ENCODE measurements at regions not wholly inside any gene's neighbourhood (a gene's known extent, or its start where the extent isn't known, plus 50 kb on each side); places are given as distances from the start of the nearest gene placed in this dataset.

DNA sequence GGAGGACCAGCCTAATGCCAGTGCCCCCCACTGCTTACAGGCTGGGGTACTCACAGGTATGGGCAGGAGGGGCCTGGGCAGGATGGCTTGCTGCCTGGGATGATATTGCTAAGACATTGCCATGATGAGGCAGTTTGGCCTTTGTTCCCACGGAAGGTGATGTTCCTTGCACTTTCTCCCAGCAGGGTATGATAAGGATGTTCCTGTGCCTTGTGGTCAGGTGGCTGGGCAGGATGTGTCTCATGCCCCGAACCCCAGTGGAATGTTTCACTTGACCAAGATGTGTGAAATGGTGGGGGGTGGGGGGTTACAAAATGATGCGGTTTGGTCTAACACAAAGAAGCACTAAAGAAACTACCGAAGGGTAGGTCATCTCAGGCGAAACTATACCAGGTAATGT is 337.8 kb upstream of the ZFHX3 start:
- DNase-seq: no peak

DNA sequence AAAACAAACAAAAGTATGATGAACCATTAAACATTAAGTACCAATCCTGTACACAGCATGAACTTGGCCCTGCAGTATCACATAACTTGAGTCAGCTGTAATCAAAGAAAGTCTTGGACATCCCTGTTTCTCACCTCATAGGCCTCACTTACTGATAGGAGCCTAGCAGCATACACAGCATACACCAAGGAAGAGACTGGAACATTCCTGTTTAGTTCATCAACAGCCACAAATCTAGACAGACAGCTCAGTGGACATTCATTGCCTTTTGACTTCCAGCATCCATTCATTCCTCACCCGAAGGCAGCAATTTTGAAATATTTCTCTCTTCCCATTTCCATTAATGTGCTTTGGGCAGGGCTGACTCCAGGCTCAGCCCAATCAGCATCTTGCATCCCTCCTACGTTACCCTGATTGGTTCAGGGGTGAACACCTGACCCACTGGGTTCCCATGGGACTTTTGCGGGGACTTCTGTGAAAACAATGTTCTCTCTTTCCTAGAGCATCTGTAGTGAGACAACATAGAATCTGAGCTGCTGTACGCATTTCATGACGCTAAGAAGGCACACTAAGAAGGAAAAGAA is 336.7 kb upstream of the ZFHX3 start:
- no peak for DNase-seq

DNA sequence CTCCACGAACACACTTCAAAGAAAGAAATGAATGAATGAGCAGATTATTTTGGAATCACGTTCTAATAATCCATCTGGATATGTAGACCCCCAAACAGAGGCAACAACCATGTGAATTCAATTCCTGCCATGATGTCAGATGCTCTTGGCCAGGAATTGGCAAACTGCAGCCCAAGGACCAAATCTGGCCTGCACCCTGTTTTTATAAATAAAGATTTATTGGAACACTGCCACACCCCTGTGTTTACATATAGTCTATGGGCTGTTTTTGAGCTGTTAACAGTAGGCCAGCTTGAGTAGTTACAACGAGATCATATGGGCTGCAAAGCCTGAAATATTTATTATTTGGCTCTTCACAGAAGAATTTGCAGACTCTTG is 336.0 kb upstream of the ZFHX3 start:
- DNase-seq: no peak

DNA sequence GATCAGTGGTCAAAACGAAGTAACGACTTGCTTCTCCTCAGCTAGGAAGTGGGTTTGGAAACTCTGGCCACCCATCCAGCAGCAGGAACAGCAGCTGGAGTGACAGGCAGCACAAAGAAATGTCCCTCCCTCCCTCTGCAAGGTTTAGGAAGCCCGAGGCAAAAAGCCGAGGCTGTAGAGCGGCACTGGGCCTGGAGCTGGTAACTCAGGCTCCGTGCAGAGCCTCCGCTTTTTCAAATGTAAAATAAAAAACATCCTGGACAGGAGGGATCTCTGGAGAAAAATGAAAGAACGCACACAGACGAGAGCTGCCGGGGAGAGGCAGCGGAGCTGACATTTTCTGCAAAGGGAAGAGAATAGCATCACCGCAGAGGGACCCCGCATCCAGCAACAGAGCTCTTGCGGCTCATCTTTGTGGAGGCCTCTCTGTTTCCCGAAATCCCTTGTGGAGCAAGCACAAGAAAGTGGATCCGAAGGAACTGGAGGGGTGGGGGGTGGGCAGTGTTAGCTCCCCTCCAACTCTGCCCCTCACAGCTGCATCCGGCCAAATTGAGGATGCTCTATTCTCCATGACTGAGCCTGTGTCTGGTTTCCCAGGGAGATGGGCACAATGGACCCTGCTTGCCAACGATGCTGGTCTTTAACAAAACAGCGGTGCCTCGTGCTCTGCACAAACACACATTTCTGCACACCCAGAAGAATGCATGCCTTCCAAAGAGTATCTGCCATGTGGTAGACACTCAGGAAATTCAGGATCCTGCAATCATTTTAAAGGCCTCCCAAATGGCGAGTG is 335.5 kb upstream of the ZFHX3 start:
- no peak for DNase-seq

DNA sequence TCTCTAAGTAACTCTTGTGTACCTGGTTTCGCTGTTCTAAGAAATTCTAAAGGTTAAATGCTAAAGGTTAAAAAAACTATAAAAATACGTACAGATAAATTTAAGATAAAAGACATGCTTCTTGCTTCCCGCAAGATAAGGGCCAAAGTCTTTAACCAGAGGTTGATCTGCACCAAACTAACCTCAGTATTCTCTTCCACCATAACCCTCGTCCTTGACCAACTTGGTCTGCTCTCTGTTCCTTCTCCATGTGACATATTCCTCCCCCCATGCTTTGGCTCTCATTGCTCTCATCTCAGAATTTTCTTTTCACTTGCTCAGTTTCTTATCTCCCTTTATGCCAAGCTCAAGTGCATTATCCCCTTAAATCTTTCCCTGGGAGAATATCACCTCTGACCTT is 330.5 kb upstream of the ZFHX3 start:
- DNase-seq: no peak

DNA sequence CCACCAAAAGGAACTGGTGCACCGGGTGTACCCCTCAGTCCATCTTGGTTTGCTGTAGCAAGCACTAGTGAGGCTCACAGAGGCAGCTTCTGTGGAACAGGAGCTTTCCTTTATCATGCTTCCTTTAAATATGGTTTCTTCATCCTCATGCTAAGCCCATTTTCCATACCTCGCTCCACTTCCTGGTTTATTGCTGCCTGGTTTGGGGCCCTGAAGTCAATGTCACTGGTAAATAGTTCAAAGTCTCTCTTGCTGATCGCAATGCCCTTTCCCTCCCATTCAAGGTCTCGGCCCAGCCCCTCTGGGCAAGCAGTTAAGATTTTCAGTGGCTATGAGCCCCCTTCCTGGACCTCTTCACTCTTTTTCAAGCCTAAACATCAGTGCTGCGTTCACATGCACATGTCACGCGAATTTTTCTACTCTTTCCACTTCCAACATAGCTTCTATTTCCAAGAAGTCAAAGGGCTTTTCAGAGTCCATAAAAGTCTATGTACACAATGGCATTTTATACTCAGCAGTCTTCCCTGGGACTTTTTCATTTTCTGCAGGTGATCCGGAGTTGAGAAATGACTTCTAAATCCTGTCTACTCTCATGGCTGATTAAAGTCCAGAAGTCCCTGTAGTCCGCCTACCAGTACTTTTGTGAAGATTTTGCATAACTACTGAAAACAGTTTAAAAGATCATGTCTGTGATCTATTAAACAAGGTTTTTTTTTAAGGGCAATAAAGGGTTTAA is 323.8 kb upstream of the ZFHX3 start:
- DNase-seq: no peak

DNA sequence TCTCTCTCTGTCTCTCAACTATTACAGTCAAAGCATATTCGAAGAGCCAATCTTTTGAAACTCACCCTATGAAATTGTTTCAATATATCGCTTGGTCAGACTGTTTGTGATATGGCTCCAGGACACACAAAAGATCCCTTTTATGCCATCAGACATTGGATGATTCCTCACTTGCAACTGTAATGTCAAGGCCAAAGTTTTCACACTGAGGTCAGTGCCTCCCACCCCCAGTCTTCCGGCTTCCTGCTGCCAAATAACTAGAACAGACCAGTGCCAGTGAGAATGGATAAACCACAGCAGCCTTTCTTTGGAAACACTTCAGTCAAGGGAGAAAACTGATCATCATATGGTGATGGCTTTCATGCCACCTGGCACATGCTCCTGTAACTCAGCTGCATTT is 321.9 kb upstream of the ZFHX3 start:
- DNase-seq: no peak

DNA sequence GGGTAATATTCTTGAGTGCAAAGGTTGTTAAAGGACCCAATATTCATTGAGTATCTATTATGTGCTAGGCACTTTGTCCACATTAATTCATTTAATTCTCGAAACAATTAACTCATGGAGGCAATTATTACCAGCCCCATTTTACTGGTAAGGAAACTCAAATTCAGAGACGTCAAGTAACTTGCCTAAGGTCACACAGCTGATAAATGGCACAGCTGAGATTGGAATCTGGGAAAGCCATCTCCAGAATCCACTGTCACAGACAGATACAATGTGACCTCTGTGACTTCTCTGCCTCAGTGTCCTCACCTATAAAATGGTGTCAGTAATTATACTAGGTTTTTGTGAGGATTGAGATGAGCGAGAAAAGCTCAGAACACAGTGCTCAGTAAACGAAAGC is 320.8 kb upstream of the ZFHX3 start:
- DNase-seq: no peak

DNA sequence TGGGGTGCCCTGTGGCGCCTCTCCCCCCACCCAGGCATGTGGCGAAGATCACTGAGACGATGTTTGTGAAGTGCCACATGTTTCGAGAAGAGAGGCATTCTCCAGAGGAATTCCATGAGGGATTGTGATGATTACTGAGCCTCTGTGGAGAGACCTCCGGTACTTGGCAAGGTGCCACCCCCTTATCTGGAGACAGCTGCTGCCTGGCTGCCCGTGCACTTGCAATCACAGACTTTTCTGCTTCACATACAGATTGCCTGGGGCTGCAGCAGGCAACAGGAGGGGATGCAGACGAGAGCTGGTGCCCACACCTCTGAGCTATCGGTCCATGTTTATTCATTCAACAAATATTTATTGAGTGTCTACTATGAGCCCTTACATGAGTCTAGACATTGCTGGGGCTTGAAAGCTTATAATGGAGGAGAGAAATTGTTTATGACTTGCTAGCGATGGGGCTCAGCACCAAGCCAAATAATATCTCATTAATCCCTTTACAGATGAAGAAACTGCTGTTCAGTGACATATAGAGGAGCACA is 317.2 kb upstream of the ZFHX3 start:
- DNase-seq: no peak

DNA sequence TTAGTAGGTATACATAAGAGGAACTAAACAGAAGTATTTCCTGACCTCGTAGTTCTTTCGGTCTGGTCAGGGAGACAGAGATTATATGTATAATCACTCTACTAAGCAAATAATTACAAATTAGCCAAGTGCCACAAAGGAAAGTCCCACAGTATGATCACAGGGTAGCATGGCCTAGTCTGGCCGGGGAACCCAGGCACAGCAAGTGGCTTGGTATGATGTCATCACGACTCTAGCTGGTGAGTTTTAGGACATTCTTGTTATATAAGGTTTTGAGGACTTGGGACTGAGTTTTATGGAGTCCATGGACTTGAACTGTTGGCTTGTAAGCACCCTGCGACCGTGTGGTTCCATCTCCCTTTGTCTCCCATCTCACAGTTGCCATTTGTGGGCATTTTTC is 316.5 kb upstream of the ZFHX3 start:
- no peak for DNase-seq

DNA sequence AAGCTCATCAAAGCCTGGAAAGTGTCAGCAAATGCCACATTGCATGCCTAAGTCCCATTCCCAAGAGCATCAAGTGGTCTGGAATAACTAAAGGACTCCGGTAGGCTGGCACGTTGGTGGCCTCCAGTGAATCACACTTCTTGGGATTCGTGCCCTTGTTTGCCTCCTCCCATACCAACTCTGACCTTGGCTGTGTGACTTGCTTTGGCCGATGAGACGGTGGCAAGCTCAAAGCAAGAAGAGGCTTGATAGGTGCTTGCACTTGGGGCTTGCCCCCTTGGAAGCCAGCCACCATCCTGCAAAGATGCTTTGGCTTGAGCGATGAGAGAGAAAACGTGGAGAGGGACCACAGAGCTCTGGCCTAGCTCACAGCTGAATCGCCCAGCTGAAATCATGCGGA is 313.1 kb upstream of the ZFHX3 start:
- DNase-seq: no peak

DNA sequence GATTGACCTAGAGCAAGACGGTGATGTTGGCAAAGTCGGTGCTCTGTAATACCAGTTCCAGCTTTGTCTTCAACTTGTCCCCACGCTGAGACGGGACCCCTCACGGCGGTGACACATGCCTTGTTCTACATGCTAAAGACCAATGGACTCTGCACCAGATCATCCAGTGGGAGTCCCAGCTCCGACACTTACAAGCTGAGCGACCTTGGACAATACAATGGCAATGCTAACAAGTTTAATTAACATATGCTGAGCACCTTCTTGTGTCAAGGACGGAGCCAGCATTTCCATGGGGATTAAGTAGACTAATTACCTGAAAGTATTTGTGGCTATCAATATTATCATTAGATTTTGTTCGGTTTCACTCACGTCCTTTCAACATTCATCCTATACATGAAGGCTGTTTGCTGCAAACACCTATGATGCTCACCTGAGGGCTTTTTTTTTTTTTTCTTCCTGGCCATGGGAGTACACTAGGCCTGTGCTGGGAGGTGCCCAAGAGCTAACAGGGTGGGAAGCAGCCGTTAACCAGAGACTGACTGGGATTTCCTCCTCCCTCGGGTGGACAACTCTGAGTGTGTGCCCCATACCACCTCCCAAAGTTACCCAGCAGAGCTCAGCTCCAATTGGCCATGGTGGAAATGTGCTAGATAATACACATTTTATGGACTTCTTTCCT is 308.6 kb upstream of the ZFHX3 start:
- no peak for DNase-seq

DNA sequence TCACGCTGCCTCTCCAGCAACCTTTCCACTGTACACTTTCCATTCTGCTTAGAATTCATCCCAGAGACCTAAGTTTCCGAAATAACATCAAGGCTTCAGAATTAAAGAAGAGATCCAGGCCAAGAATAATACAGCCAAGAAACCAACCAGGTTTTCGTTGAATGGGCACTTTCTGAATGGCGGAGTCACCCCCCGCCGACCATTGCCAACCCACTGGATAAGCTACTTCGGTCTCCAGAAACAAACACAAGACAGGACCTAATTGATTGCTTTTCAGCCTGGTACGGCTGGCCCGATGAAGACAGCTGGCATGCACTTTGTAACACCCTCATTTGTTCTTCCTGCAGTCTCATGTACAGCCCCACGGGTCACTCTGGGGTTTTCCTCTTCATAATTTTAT is 308.1 kb upstream of the ZFHX3 start:
- DNase-seq: no peak

DNA sequence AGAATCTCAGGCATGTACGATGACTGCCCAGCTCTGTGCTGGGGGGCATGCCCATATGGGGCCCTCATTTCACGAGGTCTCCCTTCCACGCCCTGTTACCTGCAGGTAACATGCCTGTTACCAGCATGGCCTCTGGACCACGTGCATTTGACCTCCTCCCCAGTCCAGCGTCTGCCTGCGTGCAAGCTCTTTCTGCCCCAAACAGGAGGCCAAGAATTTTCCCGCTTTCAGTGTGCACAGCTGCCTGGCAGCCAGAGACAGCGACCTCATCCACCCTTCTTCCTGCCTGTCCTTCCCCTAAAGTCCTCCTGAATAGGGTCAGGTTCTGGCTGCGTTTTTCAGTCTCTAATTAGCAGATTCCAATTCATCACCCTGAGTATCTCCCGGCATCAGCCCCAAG is 306.5 kb upstream of the ZFHX3 start:
- DNase-seq: no peak

DNA sequence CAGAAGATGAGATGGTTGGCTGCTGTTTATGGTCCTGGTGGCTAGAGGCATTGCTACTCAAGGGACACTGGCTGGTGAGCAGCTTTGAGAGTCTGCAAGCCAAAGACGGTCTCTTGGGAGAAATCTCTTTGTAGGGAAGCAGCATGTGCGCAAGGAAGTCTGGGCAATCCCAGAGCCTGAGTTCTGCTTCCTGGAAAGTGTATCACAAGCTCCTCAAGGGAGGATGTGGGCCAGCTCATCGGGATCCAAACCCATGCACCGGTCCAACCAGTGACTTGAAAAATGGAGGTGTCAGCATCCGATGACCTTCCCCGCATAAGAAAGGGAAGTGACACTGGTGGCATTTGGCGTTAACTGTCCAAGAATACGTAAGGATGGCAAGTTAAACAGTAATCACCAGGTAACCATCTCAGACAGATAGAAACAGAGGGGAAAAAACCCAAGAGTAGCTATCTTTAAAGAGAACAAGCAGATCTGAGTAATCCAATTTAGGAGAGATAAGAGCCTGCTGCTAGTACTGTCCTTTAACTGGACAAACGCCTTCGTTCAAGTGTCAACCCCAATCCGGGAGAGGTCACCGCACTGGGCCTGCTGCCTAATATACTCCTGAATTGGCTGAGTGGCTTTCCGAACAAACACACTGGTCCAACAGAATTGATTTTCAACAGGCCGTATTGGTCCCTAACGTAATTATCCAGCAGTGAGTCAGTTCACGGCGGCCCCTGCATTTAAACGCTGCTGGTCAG is 303.0 kb upstream of the ZFHX3 start:
- no peak for DNase-seq

DNA sequence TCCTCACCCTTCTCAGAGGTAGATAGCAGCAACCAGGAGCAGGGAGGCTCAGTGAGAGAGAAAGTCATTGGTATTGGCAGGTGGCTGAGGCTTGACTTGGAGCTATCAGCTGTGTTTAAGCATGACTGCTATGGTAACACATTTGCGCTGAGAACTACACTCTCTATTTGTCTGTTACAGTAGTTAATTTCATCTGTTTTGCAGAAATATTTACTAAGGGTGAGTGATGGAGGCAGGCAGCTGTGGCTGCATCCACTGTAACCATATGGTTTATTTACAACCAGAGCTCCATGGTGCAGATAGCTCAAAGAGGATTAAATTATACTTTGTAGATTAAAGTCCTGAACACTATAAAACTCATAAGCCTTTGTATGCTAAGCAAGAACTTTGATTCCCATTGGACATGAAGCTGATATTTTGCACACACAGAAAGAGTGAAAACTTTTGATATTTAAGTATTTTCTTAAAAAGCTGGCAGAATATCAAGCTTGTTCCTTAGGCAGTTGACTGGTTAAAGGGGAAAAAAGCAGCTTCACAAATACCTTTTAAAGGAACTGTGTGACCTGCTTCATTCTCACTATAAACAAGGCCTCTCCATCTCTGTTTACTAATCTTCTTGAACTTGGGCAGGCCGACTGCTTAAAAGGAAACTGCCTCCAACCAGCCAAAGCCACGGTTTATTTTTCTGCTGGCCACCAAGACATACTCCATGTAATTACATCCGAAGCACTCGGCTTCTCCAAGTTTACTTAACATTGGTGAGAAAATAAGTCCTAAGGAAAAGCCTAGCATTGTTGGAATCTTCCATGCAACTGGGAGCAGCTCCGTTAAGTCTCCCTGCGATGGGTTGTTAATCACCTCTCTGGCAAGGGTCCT is 299.8 kb upstream of the ZFHX3 start:
- DNase-seq: no peak

DNA sequence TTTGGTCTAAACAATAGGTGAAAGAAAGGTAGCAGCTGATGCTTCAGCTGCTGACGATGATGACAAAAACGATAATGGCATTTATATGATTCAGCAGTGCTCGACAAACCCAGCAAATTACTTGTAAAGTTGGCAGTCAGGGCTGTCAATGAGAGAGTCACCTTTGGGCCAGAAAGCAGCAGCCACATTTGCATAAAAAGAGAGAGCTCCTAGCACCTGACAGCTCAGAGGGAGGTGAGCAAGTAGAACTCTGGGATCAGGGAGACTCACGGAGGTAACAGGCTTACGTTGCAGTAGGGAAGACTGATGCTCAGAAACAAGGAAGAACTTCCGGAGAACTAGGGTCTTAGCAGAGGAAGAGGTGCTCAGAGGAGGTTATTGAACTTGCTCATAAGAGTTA is 291.9 kb upstream of the ZFHX3 start:
- DNase-seq: no peak

DNA sequence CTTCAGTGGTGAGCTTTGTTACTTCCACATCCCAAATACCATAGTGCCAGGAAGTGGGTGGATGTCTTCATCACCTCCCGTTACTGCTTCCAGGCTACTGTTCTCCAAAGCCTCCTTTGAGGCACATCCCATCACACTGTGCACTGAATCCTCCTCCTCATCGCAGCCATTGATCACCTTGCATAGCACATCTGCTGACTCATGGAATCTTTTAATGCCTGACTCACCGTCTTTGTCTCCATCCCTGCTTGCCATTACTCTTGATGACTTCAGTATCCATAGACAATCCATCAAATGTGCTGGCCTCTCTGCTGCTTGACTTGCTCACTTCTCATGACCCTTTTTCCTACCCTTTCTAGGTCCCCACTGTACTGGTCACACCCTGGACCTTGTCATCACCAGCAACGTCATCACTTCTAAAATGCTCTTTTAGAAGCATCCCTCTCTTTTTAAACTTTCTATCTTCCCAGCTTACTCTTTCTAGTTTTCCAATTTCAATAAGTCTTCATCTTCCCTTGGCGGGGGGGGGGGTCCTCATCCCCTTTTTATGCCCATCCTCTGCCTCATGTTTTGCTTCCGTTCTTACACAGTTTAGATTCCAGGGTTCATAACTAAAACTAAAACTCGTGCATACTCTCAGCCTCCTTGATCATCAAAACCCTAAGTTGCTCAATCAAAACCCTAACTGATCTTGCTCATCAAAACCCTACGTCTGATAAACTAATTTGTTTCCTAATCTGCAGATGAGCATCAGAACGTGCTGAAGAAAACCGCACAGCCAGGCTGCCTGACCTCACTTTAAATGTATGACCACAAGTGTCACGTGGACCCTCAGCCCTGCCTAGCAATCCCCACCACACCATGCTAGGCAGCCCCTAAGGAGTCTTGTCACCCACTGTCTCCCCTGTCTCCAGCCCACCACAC is 289.7 kb upstream of the ZFHX3 start:
- DNase-seq: no peak

DNA sequence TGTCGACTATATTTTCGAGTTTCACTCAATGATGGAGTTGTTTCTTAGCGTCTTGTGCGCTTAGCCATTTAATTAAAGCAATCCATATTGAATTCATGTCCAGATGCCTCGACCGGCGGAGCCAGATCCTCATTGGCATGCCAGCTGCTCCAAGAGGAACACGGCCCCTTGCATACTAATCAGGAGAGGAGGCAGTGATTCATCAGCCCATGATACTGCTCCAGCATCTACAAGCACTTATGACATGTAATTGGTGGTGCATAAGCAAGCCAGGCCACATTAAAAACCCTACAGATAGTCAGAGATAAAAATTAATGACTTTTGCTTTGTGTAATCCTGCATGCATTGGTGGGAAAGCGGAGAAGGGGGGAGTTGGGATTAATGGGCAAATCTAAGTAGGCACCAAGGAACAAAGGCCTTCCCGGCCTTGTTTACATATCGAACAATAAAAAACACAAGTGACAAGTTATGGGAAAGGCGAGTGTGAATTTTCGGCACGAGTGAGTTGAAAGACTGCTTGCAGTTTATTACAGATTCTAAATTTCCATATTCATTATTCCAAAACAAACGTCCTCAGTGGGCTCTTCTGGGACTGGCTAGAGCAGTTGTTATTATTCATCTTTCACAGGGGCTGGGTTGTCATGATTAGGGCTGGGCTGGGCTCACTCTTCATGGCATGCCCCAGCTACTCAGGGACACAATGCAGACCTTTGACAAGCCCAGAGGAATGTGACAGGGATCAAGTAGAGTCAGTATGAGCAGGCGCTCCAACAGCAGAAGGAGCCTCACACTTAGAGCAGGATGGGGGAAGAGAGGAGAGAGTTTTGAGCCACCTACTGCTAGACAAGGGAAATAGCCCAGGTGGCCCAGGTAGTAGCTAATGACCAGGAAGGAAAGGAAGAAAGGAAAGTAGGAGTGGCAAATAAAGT is 281.7 kb upstream of the ZFHX3 start:
- DNase-seq: no peak
